HL-60/S4 treated with phorbol 12-myristate 13-acetate at 8.2 ng/mL for 4 days and 3 days (cell line): ENCODE measurements at regions not wholly inside any gene's neighbourhood (a gene's known extent, or its start where the extent isn't known, plus 50 kb on each side); places are given as distances from the start of the nearest gene placed in this dataset.

Experiments used
- in situ Hi-C: fragments of 300-500 bp; cut with MboI; formaldehyde crosslinking; loops from 2 replicates; pipeline ENCODE4 v1.15.0; 2022; ENCODE audit warnings: low sequenced_read_pairs

DNA sequence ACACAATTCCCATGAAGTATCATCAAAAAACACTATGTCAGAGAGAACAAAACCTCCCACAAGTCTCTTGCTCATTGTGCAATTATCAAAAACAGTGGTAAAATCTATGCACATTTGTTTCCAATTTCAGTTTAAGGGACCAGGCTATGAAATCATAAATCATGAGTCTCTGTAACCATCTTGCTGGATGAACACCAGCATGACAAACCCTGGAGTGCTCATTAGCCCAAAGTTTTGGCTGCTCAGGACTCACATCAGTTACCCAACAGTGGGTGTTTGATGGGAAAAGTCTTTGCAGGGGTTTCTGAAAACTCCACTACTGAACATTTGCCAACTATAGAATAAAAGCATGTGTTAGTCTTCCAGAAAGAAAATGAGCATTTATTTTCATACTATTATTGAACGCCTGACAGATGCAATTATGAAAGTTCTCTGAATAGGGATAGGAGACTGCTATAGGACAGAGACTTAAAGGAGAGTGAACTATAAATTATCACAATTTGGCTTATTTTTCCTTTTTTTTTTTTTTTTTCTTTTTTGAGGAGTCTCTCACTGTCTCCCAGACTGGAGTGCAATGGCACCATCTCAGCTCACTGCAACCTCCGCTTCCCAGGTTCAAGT lies 240.8 kb upstream of the KCNMB2 start:
- in situ Hi-C loops, result no loop called here

DNA sequence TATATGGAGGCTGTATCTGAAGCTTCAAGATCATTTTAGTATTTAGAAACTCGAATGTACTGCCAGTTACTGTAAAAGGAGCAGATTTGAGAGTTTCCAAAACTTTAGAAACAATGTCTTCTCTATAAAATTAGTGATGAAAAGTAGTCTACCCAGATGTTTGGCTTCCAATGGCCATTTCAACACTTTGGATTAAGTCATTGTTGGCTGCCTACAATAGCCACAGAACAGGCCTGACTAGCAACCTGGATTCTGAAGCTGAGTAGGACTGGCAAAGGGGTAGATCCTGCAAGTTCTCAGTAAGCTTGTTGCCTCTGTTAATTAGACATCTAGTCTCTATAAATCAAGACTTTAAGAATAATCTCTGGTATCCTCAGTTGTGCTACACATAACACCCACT lies 239.0 kb upstream of the KCNMB2 start:
- in situ Hi-C loops, result no loop called here

GRCh38 chr3:178297740-178298139 lies 238.5 kb upstream of the KCNMB2 start:
- in situ Hi-C loops, result no loop called here

DNA sequence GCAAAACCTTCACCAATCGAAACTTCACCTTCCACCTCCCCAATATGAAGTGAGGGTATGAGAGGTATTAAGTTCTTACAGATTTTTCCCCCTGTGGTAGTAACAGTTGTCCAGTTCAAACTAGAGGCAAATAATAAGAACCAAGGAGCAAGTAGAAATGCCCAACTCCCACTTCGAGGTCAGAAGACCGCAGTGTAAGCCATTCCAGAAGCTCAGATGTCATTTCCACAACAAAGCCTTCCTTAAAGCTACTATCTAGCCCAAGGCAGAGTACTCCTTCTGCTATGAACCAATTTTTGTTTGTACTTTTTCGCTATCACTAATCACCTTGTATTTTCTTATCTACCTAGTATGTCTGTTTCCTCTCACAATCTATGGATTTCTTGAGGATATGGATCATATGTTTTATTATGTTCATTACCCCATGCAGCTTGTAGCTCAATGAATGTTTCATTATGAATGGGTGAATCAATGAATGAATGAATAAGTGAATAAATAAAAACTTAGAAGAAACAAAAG lies 235.7 kb upstream of the KCNMB2 start:
- in situ Hi-C loops, result no loop called here

DNA sequence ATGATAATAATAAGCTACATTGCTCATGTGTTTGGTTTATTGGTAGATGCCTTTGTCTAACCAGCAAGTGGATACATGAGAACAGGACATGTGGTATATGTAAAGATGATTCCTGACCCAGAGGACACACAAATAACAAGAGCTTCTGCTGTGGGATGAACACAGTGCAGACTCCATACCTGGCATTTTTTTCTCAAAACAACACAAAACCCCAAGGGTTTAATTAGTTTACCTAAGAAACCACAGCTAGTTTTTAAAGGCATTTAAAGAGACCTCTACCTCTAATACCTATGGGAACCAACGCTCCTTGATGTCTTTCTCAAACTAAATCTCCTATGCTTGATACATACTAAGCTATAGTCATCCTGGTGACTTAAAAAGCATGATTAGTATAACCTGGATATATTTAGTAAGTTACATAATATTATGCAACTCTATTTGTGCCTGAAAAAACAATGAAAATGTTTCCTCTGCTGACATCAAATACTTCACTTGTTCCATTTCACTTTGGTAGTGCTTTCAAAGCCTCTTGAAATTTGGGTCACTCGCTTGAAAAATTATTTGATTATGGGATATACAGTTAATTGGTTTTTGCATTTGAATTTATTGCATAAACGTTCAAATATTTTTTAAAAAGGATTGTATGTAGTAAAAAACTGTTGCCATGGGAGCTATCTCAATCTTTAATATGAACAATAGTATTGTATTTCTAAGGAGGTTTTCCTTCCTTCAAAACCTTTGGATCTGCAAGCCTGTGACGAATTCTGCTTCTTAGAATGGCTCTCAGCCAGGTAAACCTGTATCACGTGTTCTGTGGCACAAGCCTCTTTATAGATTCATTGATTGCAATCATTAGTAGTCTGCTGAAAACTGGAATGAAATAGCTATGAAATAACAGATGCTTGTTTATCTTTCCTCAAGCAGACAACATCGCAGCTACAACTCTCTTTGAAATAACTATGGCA lies 233.0 kb upstream of the KCNMB2 start:
- in situ Hi-C loops, result no loop called here

- in situ Hi-C loops, result no loop called here
These were observed 231.3 kb upstream of the KCNMB2 start for GRCh38 chr3:178304758-178305467.

GRCh38 chr3:178306432-178307115 lies 229.7 kb upstream of the KCNMB2 start:
- in situ Hi-C loops, result no loop called here

DNA sequence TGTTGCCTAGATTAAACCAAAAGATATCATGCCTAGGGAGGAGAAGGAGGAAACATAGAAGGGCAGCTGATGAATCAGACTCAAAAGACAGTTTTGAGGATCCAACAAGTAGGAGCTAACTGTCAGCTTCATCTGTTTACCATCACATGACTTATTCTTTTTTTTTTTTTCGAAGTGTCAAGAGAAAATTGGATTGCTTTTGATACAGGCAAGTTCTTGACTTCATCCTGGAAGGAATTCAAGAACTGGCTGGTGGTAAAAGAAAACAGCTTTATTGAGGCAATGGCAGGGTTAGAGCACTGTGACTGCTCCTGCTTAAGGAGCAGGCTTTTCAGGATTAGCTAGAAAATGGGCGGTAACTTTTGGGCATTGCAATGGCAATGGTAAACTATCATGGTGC lies 227.5 kb upstream of the KCNMB2 start:
- in situ Hi-C loops, result no loop called here

- in situ Hi-C loops, result no loop called here
These were observed 225.3 kb upstream of the KCNMB2 start for GRCh38 chr3:178310949-178311348.

GRCh38 chr3:178313716-178314115 lies 222.5 kb upstream of the KCNMB2 start:
- in situ Hi-C loops, result no loop called here

- in situ Hi-C loops, result no loop called here
These were observed 217.9 kb upstream of the KCNMB2 start for GRCh38 chr3:178318340-178318739.

- in situ Hi-C loops, result no loop called here
These were observed 217.1 kb upstream of the KCNMB2 start for GRCh38 chr3:178318941-178319816.

- in situ Hi-C loops, result no loop called here
These were observed 215.5 kb upstream of the KCNMB2 start for GRCh38 chr3:178320456-178321351.

DNA sequence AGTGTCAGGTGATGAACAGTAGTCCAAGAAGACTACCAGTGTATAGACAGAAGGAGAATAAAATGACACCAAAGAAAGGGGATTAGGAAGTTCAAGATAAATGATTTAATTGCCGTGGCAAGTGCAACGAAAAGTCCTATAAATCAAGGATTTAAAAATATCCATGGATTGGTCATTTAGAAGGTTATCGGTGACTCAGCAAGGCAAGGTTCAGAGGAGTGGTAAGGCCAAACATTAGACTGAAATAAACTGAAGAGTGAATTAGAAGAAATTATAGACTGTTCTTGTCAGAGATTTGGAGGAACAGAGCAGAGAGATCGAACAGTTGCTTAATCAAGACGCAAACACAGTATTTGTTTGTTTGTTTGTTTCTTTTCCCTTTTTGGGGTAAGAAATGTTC lies 211.9 kb upstream of the KCNMB2 start:
- in situ Hi-C loops, result no loop called here

- in situ Hi-C loops, result no loop called here
These were observed 210.9 kb upstream of the KCNMB2 start for GRCh38 chr3:178325330-178325729.

DNA sequence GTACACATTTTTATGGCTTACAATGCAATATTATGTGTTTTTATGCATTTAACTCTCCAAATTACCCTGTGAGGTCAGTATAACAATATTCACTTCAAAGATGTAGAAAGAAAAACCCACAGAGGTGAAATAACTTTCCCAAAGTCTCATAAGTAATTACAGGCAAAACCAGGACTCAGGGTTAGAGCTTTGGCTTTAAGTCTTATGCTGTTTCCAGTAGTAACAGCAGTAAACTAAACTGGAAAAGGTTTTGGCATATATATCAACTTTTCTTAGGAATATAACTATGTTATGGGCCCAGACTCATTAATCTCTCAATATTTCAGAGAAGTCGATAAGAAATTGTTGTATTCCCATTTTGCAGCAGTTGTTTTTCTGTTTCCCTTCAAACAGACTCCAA lies 206.3 kb upstream of the KCNMB2 start:
- in situ Hi-C loops, result no loop called here

DNA sequence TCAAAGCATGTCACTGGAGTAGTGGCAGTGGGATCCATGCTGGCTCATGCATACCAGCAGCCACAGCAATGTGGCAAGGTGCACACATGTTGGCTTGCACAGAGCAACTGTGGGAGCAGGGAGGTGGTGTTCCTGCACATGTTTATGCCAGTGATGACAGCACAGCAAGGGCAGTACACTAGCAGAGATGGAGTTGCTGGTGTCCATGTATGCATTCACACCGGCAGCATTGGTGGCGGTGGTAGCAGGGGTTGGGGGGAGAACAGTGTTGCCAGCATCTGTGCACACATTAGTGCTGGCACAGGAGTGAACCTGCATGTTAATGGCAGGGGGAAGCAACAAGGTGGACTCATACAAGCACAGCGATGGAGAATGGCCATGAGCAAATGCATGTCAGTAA lies 202.0 kb upstream of the KCNMB2 start:
- in situ Hi-C loops, result no loop called here

DNA sequence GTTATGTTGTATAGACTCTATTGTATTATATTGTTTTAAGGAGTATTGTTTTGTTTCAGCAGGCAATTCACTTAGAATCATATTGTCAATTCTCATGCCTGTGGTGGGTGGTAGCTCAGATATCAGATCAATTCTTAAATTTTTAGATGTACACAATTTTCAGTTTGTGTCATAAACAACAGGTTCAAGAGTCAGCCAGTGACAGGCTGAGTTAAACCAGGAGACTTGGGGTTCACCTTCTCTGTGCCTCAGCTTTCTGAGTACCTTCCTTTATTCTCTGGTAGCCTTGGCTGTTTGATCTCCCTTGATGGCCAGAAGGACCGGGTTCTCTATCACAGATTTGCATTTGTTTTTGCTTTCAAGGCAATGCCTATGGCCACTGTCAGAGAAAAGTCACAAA lies 199.9 kb upstream of the KCNMB2 start:
- in situ Hi-C loops, result no loop called here

DNA sequence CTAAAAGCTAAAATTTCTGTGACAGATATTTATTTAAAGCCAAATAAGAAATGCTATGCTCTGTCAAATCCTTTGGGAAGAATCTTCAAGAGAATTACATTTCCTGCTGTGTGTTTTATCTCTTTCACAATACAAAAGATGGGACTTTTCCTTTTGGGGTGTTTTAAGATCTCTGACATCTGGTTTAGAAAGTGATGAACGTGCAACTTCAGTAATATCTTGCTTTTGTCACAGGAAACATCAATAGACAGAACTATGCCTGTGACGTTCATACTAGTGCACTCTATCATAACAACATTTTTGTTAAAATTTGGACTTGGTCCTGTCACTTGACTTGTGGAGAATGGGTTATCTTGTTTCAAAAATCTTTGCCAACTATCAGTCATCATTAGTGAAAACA lies 195.7 kb upstream of the KCNMB2 start:
- in situ Hi-C loops, result no loop called here
